BJ (cell line): ENCODE measurements at regions not wholly inside any gene's neighbourhood (a gene's known extent, or its start where the extent isn't known, plus 50 kb on each side); places are given as distances from the start of the nearest gene placed in this dataset.

ENCODE experiments used
- CTCF ChIA-PET: fragments of 350-600 bp; formaldehyde crosslinking; extraction: SDS; loops from one replicate; lab custom pipeline; 2021; ENCODE audit warnings: antibody characterized with exemption, inconsistent platforms; lab: Yijun Ruan, JAX
- POLR2A ChIA-PET: fragments of 300-600 bp; sonication (Branson Sonifier 250); formaldehyde crosslinking; extraction: SDS; loops from one replicate; lab custom pipeline; 2021; ENCODE audit warnings: antibody characterized with exemption; lab: Charles Lee
- DNase-seq: peaks from one replicate; pipeline ENCODE4 v3.0.0-alpha.2; 2011; ENCODE audit warnings: low read depth
- H3K27me3 ChIP-seq: 2 replicates; pipeline ENCODE4 v1.6.0; 2011; ENCODE audit warnings: low read length; ENCODE audit not compliant: control insufficient read depth, insufficient read depth
- H3K36me3 ChIP-seq: 2 replicates; pipeline ENCODE4 v1.5.1; 2011; ENCODE audit warnings: low read length; ENCODE audit not compliant: control insufficient read depth, insufficient read depth
- H3K4me3 ChIP-seq: 2 replicates; pipeline ENCODE4 v1.5.1; 2011; ENCODE audit warnings: low read depth, mild to moderate bottlenecking, control low read depth, low read length
- CTCF ChIP-seq: IDR thresholded peaks from 2 replicates; pipeline ENCODE4 v1.5.1; 2011; ENCODE audit warnings: low read depth, mild to moderate bottlenecking, control low read depth, inconsistent platforms, low read length, moderate library complexity; ENCODE audit not compliant: insufficient read depth

- ChIA-PET CTCF (no interaction called here), POLR2A (no interaction called here)
- no peak overlapping the region for H3K4me3 ChIP-seq
- no peaks in the 10 kb centered on the region for H3K36me3 ChIP-seq
- TF ChIP-seq CTCF, result no peak
- H3K27me3 ChIP-seq, result no peaks in the 10 kb centered on the region
- no peak for DNase-seq
Measured at GRCh38 chr14:86442135-86442534, 912.2 kb downstream of the FLRT2 start.

- Histone ChIP-seq H3K4me3 (no peak overlapping the region), H3K36me3 (no peaks in the 10 kb centered on the region), H3K27me3 (no peaks in the 10 kb centered on the region)
- ChIA-PET CTCF (no interaction called here), POLR2A (no interaction called here)
- DNase-seq, result no peak
- no peak for TF ChIP-seq CTCF
Measured at GRCh38 chr14:86430853-86431252, 900.9 kb downstream of the FLRT2 start.

GRCh38 chr14:86423214-86423613 is 893.3 kb downstream of the FLRT2 start:
- CTCF ChIA-PET, result no interaction called here
- Histone ChIP-seq H3K27me3 (no peaks in the 10 kb centered on the region), H3K4me3 (no peak overlapping the region), H3K36me3 (no peaks in the 10 kb centered on the region)
- no peak for TF ChIP-seq CTCF
- POLR2A ChIA-PET, result no interaction called here
- no peak for DNase-seq

- H3K27me3 ChIP-seq, result no peaks in the 10 kb centered on the region
- no peak for DNase-seq
- TF ChIP-seq CTCF, result no peak
- POLR2A ChIA-PET, result interaction anchor here (0.6 kb wide), 1 partner anchor 19 kb away, joined by 7 read pairs; no protein-coding TSS in a partner anchor
- CTCF ChIA-PET, result no interaction called here
- H3K4me3 ChIP-seq, result no peak overlapping the region
- no peaks in the 10 kb centered on the region for H3K36me3 ChIP-seq
Measured at GRCh38 chr14:86420131-86420530, 890.2 kb downstream of the FLRT2 start.

- Histone ChIP-seq H3K27me3 (no peaks in the 10 kb centered on the region), H3K4me3 (no peak overlapping the region), H3K36me3 (no peaks in the 10 kb centered on the region)
- DNase-seq, result no peak
- TF ChIP-seq CTCF, result no peak
- POLR2A ChIA-PET, result no interaction called here
- CTCF ChIA-PET, result no interaction called here
Measured at GRCh38 chr14:86414146-86414545, 884.2 kb downstream of the FLRT2 start.
